Neural cell (in vitro differentiated cells): ENCODE measurements at regions not wholly inside any gene's neighbourhood (a gene's known extent, or its start where the extent isn't known, plus 50 kb on each side); places are given as distances from the start of the nearest gene placed in this dataset.

Experiments used
- H2AFZ ChIP-seq: fragments of 200-600, 300-800 bp; sonication (generic), shearing (Covaris generic); 2 replicates; pipeline ENCODE4 v1.6.0; 2014; ENCODE audit warnings: low read depth, mild to moderate bottlenecking, antibody characterized with exemption, low read length, moderate library complexity
- H3F3A ChIP-seq: fragments of 200-600 bp; shearing (Covaris generic); 2 replicates; pipeline ENCODE4 v1.6.1; 2016; ENCODE audit warnings: mild to moderate bottlenecking, moderate library complexity, mixed read lengths, antibody characterized with exemption, low read length; ENCODE audit not compliant: insufficient read depth, poor library complexity, severe bottlenecking
- H3K27ac ChIP-seq: fragments of 200-600, 300-800 bp; sonication (generic), shearing (Covaris generic); 2 replicates; pipeline ENCODE4 v1.5.1; 2014; ENCODE audit warnings: mild to moderate bottlenecking, low read length, moderate library complexity
- H3K27me3 ChIP-seq: fragments of 300-800, 200-600 bp; sonication (generic), shearing (Covaris generic); 2 replicates; pipeline ENCODE4 v1.6.0; 2014; ENCODE audit warnings: mild to moderate bottlenecking, low read depth, low read length, moderate library complexity; ENCODE audit not compliant: insufficient read depth
- H3K36me3 ChIP-seq: fragments of 300-800, 200-600 bp; sonication (generic), shearing (Covaris generic); 2 replicates; pipeline ENCODE4 v1.5.1; 2014; ENCODE audit warnings: mild to moderate bottlenecking, antibody characterized with exemption, low read length, moderate library complexity; ENCODE audit not compliant: insufficient read depth
- H3K4me2 ChIP-seq: fragments of 300-800, 200-600 bp; sonication (generic), shearing (Covaris generic); 2 replicates; pipeline ENCODE4 v1.6.0; 2014; ENCODE audit warnings: mild to moderate bottlenecking, low read length
- H3K4me3 ChIP-seq: fragments of 300-800, 200-600 bp; sonication (generic), shearing (Covaris generic); 2 replicates; pipeline ENCODE4 v1.5.1; 2014; ENCODE audit warnings: mild to moderate bottlenecking, low read length, moderate library complexity
- H3K79me2 ChIP-seq: fragments of 200-600 bp; shearing (Covaris generic); replicated peaks from 2 replicates; pipeline ENCODE4 v1.6.0; 2014; ENCODE audit warnings: mild to moderate bottlenecking, low read length, moderate library complexity; ENCODE audit not compliant: insufficient read depth
- H3K9ac ChIP-seq: fragments of 300-800, 200-600 bp; sonication (generic), shearing (Covaris generic); 2 replicates; pipeline ENCODE4 v1.6.1; 2016; ENCODE audit warnings: mild to moderate bottlenecking, low read length, mixed read lengths
- H3K9me2 ChIP-seq: fragments of 200-600 bp; shearing (Covaris generic); 2 replicates; pipeline ENCODE4 v1.6.1; 2016; ENCODE audit warnings: mild to moderate bottlenecking, low read length, mixed read lengths; ENCODE audit not compliant: insufficient read depth
- H3K9me3 ChIP-seq: fragments of 200-600, 300-800 bp; sonication (generic), shearing (Covaris generic); 2 replicates; pipeline ENCODE4 v1.6.1; 2016; ENCODE audit warnings: mild to moderate bottlenecking, mixed run types, low read length, moderate library complexity, mixed read lengths
- H4K20me1 ChIP-seq: fragments of 200-600 bp; shearing (Covaris generic); 2 replicates; pipeline ENCODE4 v1.6.1; 2016; ENCODE audit warnings: mild to moderate bottlenecking, mixed run types; ENCODE audit not compliant: insufficient read depth
- EP300 ChIP-seq: fragments of 450-650 bp; conservative IDR thresholded peaks from 2 replicates; pipeline ENCODE4 v1.6.1; 2014; ENCODE audit warnings: antibody characterized with exemption, mild to moderate bottlenecking, moderate library complexity; ENCODE audit not compliant: poor library complexity, severe bottlenecking
- EZH2 ChIP-seq: fragments of 200-600, 300-800 bp; shearing (Covaris generic), sonication (generic); IDR thresholded peaks from 2 replicates; pipeline ENCODE4 v1.6.1; 2014; ENCODE audit warnings: antibody characterized with exemption, low read length, borderline replicate concordance, mild to moderate bottlenecking; ENCODE audit not compliant: insufficient read depth, poor library complexity, severe bottlenecking
- MXI1 ChIP-seq: fragments of 450-650 bp; conservative IDR thresholded peaks from 2 replicates; pipeline ENCODE4 v1.6.1; 2014; ENCODE audit warnings: antibody characterized with exemption, mild to moderate bottlenecking; ENCODE audit not compliant: poor library complexity, severe bottlenecking
- POLR2AphosphoS5 ChIP-seq: IDR thresholded peaks from 2 replicates; pipeline ENCODE4 v1.6.1; 2012
- RAD21 ChIP-seq: fragments of 450-650 bp; conservative IDR thresholded peaks from 2 replicates; pipeline ENCODE4 v1.6.1; 2014; ENCODE audit warnings: antibody characterized with exemption, mild to moderate bottlenecking, moderate library complexity
- REST ChIP-seq: IDR thresholded peaks from 2 replicates; pipeline ENCODE4 v1.6.1; 2012; ENCODE audit warnings: borderline replicate concordance
- SMC3 ChIP-seq: fragments of 450-650 bp; conservative IDR thresholded peaks from 2 replicates; pipeline ENCODE4 v1.6.1; 2014; ENCODE audit warnings: antibody characterized with exemption, mild to moderate bottlenecking, moderate library complexity; ENCODE audit not compliant: poor library complexity
- TAF1 ChIP-seq: IDR thresholded peaks from 2 replicates; pipeline ENCODE4 v1.6.1; 2012; ENCODE audit warnings: low read depth
- TF ChIP-seq, protein P1 (sequence below): fragments of 450-650 bp; IDR thresholded peaks from 2 replicates; pipeline ENCODE4 v1.5.1; 2014; ENCODE audit warnings: antibody characterized with exemption, mild to moderate bottlenecking, moderate library complexity; ENCODE audit not compliant: poor library complexity, severe bottlenecking

DNA sequence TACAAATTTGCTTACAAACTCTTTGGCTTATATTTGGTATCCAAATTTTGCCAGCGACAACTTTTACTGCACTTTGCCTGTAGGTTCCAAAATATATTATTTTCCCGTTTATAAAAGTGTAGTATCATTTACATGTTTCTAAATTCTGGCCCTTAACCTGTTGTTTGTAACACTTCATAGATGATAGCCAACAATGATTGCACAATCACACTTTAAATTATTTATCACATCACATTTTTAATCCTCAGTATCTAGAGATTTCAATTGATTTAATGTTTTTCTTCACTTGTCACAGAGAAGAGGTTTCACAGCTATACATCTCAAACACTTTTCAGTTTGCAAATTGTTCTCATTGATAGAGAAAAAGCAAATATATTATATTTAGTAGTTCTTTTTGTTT lies 1151.2 kb upstream of the EYS start:
- H3K79me2 ChIP-seq = no peaks in the 10 kb centered on the region
- no peaks in the 10 kb centered on the region for H3F3A ChIP-seq
- H3K27ac ChIP-seq = no peak overlapping the region
- no peak overlapping the region for H2AFZ ChIP-seq
- H3K4me3 ChIP-seq = no peak overlapping the region
- no peak overlapping the region for H3K4me2 ChIP-seq
- H3K27me3 ChIP-seq = no peaks in the 10 kb centered on the region
- H4K20me1 ChIP-seq = no peaks in the 10 kb centered on the region
- TF ChIP-seq EZH2 (no peak), RAD21 (no peak), MXI1 (no peak), SMC3 (no peak)
- no peaks in the 10 kb centered on the region for H3K36me3 ChIP-seq
- H3K9ac ChIP-seq = no peak overlapping the region
- no peaks in the 10 kb centered on the region for H3K9me2 ChIP-seq
- no peaks in the 10 kb centered on the region for H3K9me3 ChIP-seq

DNA sequence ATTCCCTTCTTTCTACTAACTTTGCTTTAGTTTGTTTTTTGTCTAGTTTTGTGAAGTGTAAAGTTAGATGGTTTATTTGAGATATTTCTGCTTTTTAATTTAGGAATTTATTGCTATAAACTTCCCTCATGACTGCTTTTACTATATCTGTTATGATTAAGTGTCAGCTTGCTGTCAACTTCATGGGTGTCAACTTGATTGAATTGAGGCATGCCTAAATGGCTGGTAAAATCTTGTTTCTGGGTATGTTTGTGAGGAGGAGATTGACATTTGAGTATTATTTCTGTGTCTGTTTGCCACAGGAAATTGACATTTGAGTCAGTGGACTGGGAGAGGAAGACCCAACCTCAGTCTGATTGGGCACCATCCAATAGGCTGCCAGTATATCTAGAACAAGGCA lies 1147.0 kb upstream of the EYS start:
- Histone ChIP-seq H3K9me3 (no peaks in the 10 kb centered on the region), H3K27me3 (no peaks in the 10 kb centered on the region), H3F3A (no peaks in the 10 kb centered on the region), H3K27ac (no peak overlapping the region), H3K36me3 (no peaks in the 10 kb centered on the region), H3K4me3 (no peak overlapping the region), H3K9ac (no peak overlapping the region), H3K4me2 (no peak overlapping the region), H3K79me2 (no peaks in the 10 kb centered on the region), H3K9me2 (no peaks in the 10 kb centered on the region), H4K20me1 (no peaks in the 10 kb centered on the region), H2AFZ (no peak overlapping the region)
- TF ChIP-seq TAF1 (no peak), EP300 (peak; percentile 96), EZH2 (no peak), SMC3 (no peak), MXI1 (no peak), REST (no peak), POLR2AphosphoS5 (peak; percentile 69), RAD21 (no peak)
- TF ChIP-seq, protein P1, sequence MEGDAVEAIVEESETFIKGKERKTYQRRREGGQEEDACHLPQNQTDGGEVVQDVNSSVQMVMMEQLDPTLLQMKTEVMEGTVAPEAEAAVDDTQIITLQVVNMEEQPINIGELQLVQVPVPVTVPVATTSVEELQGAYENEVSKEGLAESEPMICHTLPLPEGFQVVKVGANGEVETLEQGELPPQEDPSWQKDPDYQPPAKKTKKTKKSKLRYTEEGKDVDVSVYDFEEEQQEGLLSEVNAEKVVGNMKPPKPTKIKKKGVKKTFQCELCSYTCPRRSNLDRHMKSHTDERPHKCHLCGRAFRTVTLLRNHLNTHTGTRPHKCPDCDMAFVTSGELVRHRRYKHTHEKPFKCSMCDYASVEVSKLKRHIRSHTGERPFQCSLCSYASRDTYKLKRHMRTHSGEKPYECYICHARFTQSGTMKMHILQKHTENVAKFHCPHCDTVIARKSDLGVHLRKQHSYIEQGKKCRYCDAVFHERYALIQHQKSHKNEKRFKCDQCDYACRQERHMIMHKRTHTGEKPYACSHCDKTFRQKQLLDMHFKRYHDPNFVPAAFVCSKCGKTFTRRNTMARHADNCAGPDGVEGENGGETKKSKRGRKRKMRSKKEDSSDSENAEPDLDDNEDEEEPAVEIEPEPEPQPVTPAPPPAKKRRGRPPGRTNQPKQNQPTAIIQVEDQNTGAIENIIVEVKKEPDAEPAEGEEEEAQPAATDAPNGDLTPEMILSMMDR = no peak

GRCh38 chr6:66851930-66852329 lies 1144.9 kb upstream of the EYS start:
- Histone ChIP-seq H3K9me3 (no peaks in the 10 kb centered on the region), H2AFZ (no peak overlapping the region), H3K4me3 (no peak overlapping the region), H4K20me1 (no peaks in the 10 kb centered on the region), H3K9me2 (no peaks in the 10 kb centered on the region), H3K9ac (no peak overlapping the region), H3K4me2 (no peak overlapping the region), H3K79me2 (no peaks in the 10 kb centered on the region), H3K27me3 (no peaks in the 10 kb centered on the region), H3F3A (no peaks in the 10 kb centered on the region), H3K36me3 (no peaks in the 10 kb centered on the region), H3K27ac (no peak overlapping the region)
- TF ChIP-seq SMC3 = no peak
- no peak for TF ChIP-seq RAD21
- TF ChIP-seq REST = no peak
- no peak for TF ChIP-seq TAF1
- no peak for TF ChIP-seq EP300
- no peak for TF ChIP-seq EZH2
- TF ChIP-seq POLR2AphosphoS5 = no peak
- no peak for TF ChIP-seq MXI1
- TF ChIP-seq, protein P1 = no peak
